ENCODE measurements at regions not wholly inside any gene's neighbourhood (a gene's known extent, or its start where the extent isn't known, plus 50 kb on each side); places are given as distances from the start of the nearest gene placed in this dataset.

- no peak overlapping the region for H3K27ac Mint-ChIP-seq
- no peaks in the 10 kb centered on the region for H3K4me1 Mint-ChIP-seq
- peaks cover 0 to 13% (median 3%) of the 10 kb centered on the region in 9 donors for H3K9me3 Mint-ChIP-seq
- H3K4me3 Mint-ChIP-seq = no peak overlapping the region
- POLR2A ChIA-PET = no interaction called here
- H3K36me3 Mint-ChIP-seq = peaks cover 0 to 6% (median 0%) of the 10 kb centered on the region in 3 donors
- peaks cover 0 to 7% (median 3%) of the 10 kb centered on the region in 5 donors for H3K27me3 Mint-ChIP-seq
- ATAC-seq (no peak), DNase-seq (no peak)
Measured at GRCh38 chr21:30936207-30936606, 54.8 kb upstream of the KRTAP11-1 start.

DNA sequence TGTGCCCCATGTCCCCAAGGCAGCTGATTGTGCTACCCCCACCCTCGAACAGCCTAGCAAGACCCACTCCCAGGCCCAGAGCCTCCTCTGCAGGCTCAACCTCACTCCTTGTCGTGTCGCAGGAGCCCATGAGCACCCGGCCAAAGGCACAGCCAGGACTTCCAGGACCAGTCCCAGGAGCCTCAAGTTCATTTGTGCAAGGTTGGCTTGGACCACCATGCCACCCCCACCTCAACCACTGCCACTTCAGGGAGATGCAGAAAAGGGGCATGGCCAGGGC lies 54.4 kb upstream of the KRTAP11-1 start:
- Mint-ChIP-seq H3K9me3 (peaks cover 0 to 13% (median 3%) of the 10 kb centered on the region in 9 donors), H3K4me3 (no peak overlapping the region), H3K36me3 (peaks cover 0 to 6% (median 0%) of the 10 kb centered on the region in 3 donors), H3K4me1 (no peaks in the 10 kb centered on the region), H3K27me3 (peaks cover 0 to 7% (median 3%) of the 10 kb centered on the region in 5 donors), H3K27ac (no peak overlapping the region)
- DNase-seq (no peak), ATAC-seq (no peak)
- POLR2A ChIA-PET = no interaction called here

DNA sequence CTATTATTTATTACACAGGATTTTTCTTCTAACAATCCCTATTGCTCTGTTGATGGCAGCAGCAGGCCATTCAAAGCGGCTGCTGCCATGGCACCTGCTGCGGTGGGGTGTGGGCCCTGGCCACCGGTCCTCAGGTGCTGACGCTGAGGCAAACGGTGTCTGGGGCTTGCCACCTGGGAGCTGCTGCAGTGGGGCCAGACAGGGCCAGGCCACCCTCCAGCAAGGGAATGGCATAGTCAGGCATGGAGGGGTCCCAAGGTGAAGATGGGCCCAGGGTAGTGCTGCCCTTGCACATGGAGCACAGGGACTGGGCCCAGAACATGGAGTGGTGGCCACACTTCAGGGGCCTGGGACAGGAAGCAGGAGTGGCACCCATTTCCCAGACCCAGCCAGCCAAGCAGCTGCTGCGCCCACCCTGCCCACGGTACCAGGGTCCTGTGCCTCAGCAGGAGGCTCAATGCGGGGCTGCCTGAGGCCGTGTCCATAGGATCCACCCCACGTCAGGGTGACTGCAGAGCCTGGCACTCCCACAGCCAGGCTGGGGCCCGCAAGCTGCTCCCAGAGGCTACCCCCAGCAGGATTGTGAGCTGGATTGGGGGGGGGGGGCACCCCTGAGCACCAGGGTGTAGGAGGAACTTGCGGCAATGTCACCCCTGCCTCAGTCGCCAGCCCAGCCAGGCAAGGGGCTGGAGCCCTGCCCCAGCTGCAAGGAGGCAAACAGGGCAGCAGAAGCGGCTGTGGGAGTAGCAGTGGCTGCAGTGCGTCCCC lies 53.9 kb upstream of the KRTAP11-1 start:
- peaks cover 0 to 13% (median 3%) of the 10 kb centered on the region in 9 donors for H3K9me3 Mint-ChIP-seq
- ATAC-seq (no peak), DNase-seq (peak in 1 of 10 donors; percentile 63)
- no peak overlapping the region for H3K27ac Mint-ChIP-seq
- H3K4me1 Mint-ChIP-seq = no peaks in the 10 kb centered on the region
- H3K36me3 Mint-ChIP-seq = peaks cover 0 to 6% (median 0%) of the 10 kb centered on the region in 3 donors
- POLR2A ChIA-PET = no interaction called here
- H3K4me3 Mint-ChIP-seq = no peak overlapping the region
- peaks cover 0 to 7% (median 0%) of the 10 kb centered on the region in 5 donors for H3K27me3 Mint-ChIP-seq

- no peak overlapping the region for H3K27ac Mint-ChIP-seq
- ATAC-seq (no peak), DNase-seq (no peak)
- POLR2A ChIA-PET = no interaction called here
- H3K36me3 Mint-ChIP-seq = peaks cover 0 to 6% (median 0%) of the 10 kb centered on the region in 3 donors
- H3K4me3 Mint-ChIP-seq = no peak overlapping the region
- no peaks in the 10 kb centered on the region for H3K4me1 Mint-ChIP-seq
- peaks cover 0 to 5% (median 1%) of the 10 kb centered on the region in 5 donors for H3K27me3 Mint-ChIP-seq
- peaks cover 1 to 15% (median 4%) of the 10 kb centered on the region in 9 donors for H3K9me3 Mint-ChIP-seq
Measured at GRCh38 chr21:30932686-30933085, 51.3 kb upstream of the KRTAP11-1 start.
